ENCODE measurements at regions not wholly inside any gene's neighbourhood (a gene's known extent, or its start where the extent isn't known, plus 50 kb on each side); places are given as distances from the start of the nearest gene placed in this dataset.
"Not testable (repeated sequence)": the region's sequence is repeated elsewhere in the genome, so short reads cannot be mapped to it uniquely, and the experiment has no call there.

GRCh38 chr5:50898966-50899365, 232.5 kb downstream of the PARP8 start:
- DNase-seq: no peak

GRCh38 chr5:50900952-50901510, 234.6 kb downstream of the PARP8 start:
- DNase-seq: no peak

DNA sequence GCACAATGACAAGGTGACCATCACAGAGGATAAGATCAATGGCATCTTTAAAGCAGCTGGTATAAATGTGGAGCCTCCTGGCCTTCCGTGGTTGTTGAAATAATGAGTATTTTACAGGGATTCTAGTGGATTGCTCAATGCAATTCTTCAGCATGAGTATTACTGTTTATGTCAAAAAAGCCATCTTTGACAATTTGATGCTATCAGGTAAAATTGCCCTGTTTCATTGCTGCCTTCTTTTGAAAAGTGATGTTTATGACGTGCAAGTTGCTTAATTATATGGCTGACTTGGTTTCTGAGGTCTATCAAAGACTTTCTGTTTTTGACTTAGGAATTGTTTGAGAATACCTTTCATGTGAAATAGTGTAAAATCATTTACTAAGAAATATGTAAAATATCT, 237.2 kb downstream of the PARP8 start:
- no peak for DNase-seq

GRCh38 chr5:50905996-50906570, 239.6 kb downstream of the PARP8 start:
- DNase-seq: no peak

- not testable (repeated sequence) for DNase-seq
Measured at GRCh38 chr5:50920160-50920559, 253.7 kb downstream of the PARP8 start.

DNA sequence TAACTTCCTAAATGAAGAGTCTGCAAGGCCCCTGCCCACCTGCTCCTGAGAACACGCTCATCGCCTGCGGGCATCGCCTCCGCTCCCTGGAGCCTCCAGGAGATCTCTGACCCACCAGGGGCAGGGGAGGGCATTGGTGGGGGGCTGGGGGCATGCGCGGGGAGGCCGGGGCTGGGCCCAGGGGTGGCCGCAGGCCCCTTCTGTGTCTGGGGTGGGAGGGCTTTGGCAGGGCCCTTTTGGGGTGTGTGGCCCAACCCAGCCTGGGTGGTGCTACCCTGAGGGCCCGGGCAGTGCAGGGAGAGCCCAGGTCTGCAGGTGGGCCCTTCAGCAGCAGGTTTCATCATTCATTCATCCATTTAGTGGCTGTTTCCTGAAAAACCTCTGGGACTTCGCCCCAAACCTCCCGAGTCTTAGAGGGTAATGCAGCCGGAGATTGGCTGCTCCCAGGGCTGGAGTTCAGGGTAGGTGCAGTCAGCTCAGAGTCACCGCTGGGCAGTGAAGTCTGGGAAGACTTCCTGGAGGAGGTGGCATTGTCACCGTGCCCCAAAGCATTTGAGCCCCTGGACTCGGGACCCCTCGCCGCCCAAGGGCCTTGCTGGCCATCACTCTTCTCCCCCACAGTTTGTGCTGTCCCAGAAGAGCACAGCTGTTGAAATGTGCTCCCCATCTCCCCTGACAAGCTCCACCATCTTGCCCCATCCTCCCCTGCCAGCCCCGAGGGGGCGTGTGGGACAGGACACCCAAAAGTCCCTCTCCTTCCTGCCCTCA, 255.1 kb downstream of the PARP8 start:
- DNase-seq: no peak

GRCh38 chr5:50922134-50922941, 255.9 kb downstream of the PARP8 start:
- not testable (repeated sequence) for DNase-seq

- peak; percentile 24 for DNase-seq
Measured at GRCh38 chr5:50922942-50923767, 256.7 kb downstream of the PARP8 start.

DNA sequence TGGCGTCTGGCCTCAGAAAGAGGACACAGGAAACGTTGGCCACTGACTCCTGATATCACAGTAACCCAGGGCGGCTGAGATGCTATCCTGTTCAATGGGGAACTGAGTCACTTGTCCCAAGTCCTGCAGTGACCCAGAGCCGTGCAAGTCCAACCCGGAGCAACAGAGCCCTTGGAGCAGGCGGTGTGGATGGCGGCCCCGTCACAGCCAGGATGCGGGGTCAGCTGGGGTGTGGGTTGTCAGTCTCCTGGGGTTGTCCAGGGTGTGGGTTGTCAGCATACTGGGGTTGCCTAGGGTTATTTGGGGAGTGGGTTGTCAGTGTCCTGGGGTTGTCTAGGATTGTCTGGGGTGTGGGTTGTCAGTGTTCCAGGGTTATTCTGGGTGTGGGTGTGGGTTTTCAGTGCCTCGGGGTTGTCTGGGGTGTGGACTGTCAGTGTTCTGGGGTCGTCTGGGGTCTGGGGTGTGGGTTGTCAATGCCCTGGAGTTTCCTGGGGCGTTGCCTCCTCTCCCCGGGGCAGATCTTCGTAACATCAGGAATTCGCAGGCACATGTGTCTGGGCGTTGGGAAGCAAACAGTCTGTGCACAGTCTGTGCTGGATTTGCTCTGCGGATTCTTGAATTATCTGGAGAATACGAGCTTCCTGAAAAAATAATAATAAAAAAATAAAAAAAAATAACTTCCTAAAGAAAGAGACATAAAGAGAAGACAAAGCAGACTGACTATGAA, 257.5 kb downstream of the PARP8 start:
- DNase-seq: no peak

DNA sequence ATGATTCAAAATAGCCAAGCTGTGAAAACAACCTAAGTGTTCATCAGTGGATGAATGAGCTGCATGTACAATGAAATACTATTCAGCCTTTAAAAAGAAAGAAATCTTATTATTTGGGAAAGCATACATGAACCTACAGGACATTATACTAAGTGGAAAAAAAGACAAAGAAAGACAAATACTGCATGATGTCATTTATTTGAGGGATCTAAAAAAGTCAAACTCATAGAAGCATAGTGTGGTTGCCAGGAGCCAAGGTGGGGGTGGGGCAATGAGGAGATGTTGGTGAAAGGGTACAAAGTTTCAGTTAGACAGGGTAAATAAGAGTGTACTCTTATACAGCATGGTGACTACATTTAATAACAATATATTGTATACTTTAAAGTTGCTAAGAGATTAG, 261.5 kb downstream of the PARP8 start:
- no peak for DNase-seq

DNA sequence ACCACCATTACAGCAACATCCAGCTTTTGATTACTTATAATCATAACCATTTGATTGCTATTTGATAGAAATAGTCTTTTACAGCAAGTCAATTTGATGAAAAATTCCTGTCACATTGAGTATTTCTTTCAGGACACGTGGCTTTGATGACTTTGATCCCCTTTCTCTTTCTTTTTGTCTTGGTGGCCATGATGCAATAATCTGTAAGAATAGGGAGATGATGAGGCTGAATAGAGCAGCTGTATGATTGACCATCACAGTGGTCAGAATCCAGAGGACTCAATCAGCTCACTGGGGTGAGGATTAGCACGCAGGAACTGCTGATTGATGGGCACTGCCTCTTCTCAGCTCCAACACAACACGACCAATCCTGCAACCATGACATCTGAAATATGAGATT, 262.7 kb downstream of the PARP8 start:
- DNase-seq: no peak

DNA sequence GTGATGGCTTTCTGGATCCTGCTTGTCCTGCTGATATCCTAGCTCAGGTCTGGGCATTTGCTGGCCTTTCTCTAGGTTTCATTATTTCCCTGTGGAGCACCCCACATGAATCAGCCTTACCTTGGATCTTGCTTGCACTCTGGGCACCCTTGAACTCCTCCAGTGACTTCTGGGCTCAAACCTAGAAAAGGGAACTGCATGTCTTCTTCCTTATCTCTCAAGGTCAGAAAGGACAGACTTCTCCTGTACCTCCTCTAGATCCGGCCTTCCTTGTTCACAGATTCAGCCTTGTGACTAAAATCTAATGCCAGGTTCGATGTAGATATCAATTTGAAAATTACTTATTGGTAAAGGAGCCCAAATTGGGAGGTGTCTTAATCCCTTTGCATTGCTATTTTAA, 267.9 kb downstream of the PARP8 start:
- DNase-seq: no peak

- no peak for DNase-seq
Measured at GRCh38 chr5:50945139-50945538, 278.7 kb downstream of the PARP8 start.

- no peak for DNase-seq
Measured at GRCh38 chr5:50947906-50948683, 281.7 kb downstream of the PARP8 start.

DNA sequence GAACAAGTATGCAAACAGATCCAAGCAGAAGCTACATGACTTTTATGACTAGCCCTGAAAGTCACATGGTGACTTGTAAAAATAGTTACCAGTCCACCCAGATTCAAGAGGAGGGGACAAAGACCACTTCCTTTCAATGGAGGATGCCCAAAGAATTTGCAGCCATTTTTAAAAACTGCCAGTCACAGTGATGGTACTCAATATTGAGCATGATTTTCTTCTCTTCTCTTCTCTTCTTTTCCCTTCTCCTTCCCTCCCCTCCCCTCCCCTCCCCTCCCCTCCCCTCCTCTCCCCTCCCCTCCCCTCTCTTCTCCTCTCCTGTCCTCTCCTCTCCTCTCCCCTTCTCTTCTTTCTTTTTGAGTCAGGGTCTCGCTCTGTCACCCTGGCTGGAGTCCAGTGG, 286.9 kb downstream of the PARP8 start:
- no peak for DNase-seq

- DNase-seq: peak; percentile 29
Measured at GRCh38 chr5:50958852-50959457, 292.5 kb downstream of the PARP8 start.

DNA sequence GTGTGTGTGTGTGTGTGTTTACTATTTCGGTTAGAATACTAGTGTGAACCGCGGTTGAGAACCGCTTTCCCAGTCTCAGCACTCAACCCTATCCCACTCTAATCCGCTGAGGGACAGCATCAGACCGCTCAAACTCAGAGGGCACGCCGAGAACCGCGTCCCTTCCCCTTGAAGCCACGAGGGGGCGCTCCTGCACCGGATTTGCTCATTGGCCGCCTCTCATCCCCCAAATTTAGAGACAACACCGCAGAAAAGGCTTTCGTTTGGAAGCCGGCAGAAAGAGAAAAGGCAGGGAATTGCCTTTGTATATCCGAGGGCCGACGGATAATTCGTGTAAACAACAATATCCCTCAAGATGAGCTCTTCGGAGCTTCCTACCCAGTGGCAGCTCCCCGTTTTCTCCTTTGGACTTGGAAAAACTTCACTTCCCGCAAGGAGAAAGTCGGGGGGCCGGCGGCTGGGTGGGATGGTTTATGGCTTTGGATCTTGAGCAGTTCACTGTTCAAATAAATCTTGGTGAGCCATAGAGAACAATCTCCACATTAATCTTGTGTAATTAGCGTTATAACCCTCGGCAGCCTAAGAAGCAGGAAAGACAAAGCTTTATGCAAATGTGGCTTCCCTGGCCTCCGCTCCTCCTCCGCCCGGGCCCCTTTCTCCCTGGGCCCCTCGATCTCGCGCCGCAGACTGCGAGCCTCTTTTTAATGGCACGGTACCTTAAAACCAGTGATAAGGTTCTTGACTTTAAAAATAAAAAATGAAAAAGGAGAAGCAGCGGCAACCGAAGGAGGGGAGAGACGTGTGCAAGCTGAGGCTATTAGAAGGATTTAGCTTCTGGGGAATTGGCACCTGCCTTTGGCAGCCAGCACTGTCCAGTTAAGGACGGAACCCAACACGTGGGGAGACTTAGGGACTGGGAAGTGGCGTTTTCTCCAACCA, 296.8 kb downstream of the PARP8 start:
- DNase-seq: peak; percentile 62

DNA sequence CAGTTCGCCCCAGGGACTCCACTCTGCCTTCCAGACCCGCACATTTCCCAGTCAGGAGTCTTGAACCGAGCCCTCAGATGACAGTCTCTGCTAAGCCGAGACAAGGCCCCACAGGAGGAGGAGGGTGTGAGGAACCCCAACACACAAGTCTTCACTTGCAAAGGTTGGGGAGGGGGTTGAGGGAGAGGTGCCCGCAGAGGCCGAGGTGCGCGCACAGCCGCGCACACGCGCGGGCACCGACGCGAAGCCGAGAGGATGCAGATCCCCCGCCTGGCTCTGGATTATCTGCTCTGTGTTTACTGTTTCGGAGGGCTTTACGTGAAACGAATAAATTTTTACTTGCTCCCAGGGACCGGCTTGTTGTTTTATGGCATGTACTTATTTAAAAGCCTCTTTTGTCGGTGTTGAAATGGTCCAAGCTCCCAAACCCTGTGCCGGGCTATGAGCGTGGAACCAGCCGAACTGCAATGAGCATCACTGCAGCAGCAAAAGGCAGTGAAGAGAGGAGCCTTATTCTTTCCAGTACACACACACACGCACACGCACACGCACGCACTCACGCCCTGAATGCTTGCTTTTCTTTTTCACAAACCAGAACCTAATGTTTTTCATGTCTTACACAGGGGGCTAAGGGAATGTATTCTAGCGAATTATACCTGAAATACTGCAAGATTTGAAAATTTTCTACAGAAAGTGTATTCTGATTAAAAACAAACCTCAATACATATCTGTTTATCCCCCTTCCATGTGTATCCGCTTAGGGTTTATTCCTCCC, 297.7 kb downstream of the PARP8 start:
- DNase-seq: no peak

Measured in NCI-H2029 treated with DMSO at 0.1 percent for 48 hours (cell line).